AG04449 (cell line): ENCODE measurements at regions not wholly inside any gene's neighbourhood (a gene's known extent, or its start where the extent isn't known, plus 50 kb on each side); places are given as distances from the start of the nearest gene placed in this dataset.

Source experiments
- CTCF ChIA-PET: fragments of 350-600 bp; formaldehyde crosslinking; extraction: SDS; loops from one replicate; lab custom pipeline; 2021; ENCODE audit warnings: antibody characterized with exemption; lab: Yijun Ruan, JAX
- POLR2A ChIA-PET: fragments of 400-600, 350-600 bp; formaldehyde crosslinking; extraction: SDS; loops from one replicate; lab custom pipeline; 2020; ENCODE audit warnings: antibody characterized with exemption, inconsistent platforms; lab: Yijun Ruan, JAX
- DNase-seq: peaks from one replicate; pipeline ENCODE4 v3.0.0-alpha.2; 2010; ENCODE audit warnings: low read depth, low spot score
- H3K4me3 ChIP-seq: 2 replicates; pipeline ENCODE4 v1.5.1; 2011; ENCODE audit warnings: low read depth, mild to moderate bottlenecking, control low read depth, low read length
- TF ChIP-seq, protein P1 (sequence below): IDR thresholded peaks from one replicate; pipeline ENCODE4 v1.5.1; 2011; ENCODE audit warnings: mild to moderate bottlenecking, moderate library complexity, low read length, control low read depth, inconsistent platforms; ENCODE audit not compliant: insufficient read depth; ENCODE audit errors: missing control alignments

DNA sequence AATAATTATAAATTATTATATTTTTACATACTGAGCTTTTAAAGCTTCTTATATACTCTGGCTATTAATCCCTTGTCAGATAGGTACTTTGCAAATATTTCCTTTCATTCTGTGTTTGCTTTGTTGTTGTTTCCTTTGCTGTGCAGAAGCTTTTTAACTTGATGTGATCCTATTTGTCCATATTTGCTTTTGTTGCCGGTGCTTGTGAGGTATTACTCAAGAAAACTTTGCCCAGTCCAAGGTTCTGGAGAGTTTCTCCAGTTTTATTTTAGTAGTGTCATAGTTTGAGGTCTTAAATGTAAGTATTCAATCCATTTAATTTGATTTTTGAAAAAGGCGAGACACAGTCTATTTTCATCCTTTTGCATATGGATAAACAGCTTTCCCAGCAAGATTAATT lies 1319.9 kb upstream of the PRR20A start:
- ChIA-PET POLR2A (no interaction called here), CTCF (no interaction called here)
- TF ChIP-seq, protein P1, sequence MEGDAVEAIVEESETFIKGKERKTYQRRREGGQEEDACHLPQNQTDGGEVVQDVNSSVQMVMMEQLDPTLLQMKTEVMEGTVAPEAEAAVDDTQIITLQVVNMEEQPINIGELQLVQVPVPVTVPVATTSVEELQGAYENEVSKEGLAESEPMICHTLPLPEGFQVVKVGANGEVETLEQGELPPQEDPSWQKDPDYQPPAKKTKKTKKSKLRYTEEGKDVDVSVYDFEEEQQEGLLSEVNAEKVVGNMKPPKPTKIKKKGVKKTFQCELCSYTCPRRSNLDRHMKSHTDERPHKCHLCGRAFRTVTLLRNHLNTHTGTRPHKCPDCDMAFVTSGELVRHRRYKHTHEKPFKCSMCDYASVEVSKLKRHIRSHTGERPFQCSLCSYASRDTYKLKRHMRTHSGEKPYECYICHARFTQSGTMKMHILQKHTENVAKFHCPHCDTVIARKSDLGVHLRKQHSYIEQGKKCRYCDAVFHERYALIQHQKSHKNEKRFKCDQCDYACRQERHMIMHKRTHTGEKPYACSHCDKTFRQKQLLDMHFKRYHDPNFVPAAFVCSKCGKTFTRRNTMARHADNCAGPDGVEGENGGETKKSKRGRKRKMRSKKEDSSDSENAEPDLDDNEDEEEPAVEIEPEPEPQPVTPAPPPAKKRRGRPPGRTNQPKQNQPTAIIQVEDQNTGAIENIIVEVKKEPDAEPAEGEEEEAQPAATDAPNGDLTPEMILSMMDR = no peak
- no peak overlapping the region for H3K4me3 ChIP-seq
- no peak for DNase-seq

DNA sequence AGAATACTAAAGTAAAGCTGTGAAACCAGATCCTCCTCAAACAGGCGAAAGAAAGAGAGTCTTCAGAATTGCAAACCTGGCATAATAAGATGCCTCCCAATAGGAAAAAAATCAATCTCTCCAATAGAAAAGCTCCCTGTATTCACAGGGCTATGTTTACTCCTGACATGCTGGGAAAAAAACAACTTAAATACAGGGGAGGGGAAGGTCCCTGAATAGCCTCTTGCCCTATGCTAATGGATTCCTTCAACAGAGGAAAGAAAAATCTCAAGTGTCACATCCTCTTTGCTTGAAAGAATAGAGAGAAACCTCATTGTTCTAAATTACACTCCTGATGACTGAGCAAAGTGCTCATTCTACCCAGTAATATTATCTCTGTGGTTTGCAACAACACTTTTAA lies 1271.1 kb upstream of the PRR20A start:
- ChIA-PET POLR2A (no interaction called here), CTCF (no interaction called here)
- DNase-seq = no peak
- TF ChIP-seq, protein P1 = no peak
- no peak overlapping the region for H3K4me3 ChIP-seq

DNA sequence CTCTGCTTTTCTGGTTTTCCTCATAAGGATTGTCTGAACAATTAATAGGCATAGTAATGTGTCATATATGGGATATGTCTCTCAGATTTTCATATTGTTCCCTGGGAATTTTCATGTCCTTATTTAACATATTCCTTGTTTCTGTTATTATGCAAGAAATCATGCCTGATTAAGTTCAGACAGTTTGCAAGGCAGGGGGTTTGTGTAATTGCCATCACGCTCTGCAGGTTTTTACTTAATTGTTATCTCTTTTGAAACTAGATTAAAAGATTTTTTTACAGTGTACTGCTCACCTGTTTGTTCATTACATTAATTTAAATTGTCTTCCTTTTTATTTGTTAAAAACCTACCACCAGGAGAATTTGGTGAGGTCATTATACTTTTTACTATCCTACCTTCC lies 1253.2 kb upstream of the PRR20A start:
- TF ChIP-seq, protein P1 = no peak
- ChIA-PET POLR2A (no interaction called here), CTCF (no interaction called here)
- no peak overlapping the region for H3K4me3 ChIP-seq
- DNase-seq = no peak

DNA sequence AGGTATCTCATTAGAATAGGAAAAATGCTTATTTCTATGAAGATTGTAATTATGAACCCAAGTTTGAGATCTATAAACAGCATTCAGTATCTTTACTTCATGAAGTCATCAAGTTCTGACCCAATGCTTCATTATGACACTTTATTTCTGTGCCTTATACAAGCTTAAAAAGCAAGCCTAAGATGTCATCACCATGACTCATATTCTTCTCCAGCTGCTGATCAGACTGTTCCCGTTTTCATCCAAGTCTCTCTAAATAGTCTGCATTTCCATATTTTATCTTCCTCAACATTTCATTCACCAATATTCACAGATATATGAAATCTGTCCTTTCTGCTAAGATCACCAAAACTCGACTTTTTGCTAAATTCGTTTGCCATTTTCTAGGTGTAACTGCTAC lies 1247.2 kb upstream of the PRR20A start:
- ChIA-PET POLR2A (no interaction called here), CTCF (no interaction called here)
- H3K4me3 ChIP-seq = no peak overlapping the region
- TF ChIP-seq, protein P1 = no peak
- no peak for DNase-seq

DNA sequence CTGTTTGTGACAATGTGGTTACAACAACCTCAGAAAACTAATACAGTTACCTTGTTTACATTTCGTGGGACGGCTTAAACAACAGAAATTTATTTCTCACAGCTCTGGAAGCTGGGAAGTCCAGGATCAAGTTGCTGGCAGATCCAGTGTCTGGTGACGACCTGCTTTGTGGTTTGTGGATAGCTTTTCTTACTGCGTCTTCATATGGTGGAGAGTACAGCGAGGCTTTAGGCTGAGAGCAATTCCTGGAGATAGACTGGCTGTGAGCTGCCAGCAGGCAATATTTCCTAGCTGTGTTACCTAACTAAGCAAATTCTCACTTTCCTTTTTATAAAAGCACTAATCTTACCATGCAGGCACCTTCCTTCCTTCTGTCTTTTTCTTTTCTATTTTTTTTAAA lies 1203.5 kb upstream of the PRR20A start:
- POLR2A ChIA-PET = no interaction called here
- CTCF ChIA-PET = no interaction called here

DNA sequence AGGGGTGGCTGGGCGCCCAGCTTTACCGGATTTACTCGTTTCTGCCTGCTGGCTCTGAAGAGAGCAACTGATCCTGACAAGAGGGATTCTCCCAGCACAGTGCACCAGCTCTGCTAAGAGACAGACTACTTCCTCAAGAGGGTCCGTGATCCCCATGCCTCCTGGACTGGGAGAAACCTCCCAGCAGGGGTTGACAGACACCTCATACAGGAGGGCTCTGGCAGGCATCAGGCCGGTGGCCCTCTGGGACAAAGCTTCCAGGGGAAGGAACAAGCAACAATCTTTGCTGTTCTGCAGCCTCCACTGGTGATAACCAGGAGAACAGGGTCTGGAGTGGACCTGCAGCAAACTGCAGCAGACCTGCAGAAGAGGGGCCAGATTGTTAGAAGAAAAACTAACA lies 1192.5 kb upstream of the PRR20A start:
- no peak for DNase-seq

More for the DNA sequence above, 1203.5 kb upstream of the PRR20A start:
- TF ChIP-seq, protein P1 = no peak
- H3K4me3 ChIP-seq = no peak overlapping the region
- no peak for DNase-seq

More for the DNA sequence above, 1192.5 kb upstream of the PRR20A start:
- TF ChIP-seq, protein P1 = no peak
- ChIA-PET CTCF (no interaction called here), POLR2A (no interaction called here)
- no peak overlapping the region for H3K4me3 ChIP-seq
